ENCODE measurements at regions not wholly inside any gene's neighbourhood (a gene's known extent, or its start where the extent isn't known, plus 50 kb on each side); places are given as distances from the start of the nearest gene placed in this dataset.
A peak's percentile ranks its signal among the peaks of the same experiment; 100 is the strongest.

DNA sequence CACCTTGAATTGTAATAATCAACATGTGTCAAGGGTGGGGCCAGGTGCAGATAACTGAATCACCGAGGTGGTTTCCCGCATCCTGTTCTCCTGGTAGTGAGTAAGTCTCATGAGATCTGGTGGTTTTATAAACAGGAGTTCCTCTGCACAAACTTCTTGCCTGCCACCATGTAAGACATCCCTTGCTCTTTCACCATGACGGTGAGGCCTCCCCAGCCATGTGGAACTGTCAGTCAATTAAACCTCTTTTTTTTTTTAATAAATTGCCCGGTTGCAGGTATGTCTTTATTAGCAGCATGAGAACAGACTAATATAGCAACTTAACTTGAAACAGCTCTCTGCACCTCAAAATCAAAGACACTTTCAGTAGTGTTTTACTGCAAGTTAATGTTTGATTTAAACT is 121.6 kb downstream of the OGFRL1 start:
- Histone ChIP-seq H3K36me3 (ENCODE audit: control insufficient read depth in 2 of 2, insufficient read depth in 2 of 2, low read length in 1 of 2) (no peaks in the 10 kb centered on the region), H3K4me2 (ENCODE audit: control insufficient read depth, insufficient read depth) (no peak overlapping the region), H3K79me2 (ENCODE audit: control insufficient read depth, insufficient read depth, low read length) (no peaks in the 10 kb centered on the region), H3K4me1 (ENCODE audit: control insufficient read depth, insufficient read depth, low read length) (no peaks in the 10 kb centered on the region), H3K9me3 (replicated peaks; ENCODE audit: control insufficient read depth, insufficient read depth, low read length) (no peaks in the 10 kb centered on the region; the same call in 2 of the 3 replicates), H2AFZ (ENCODE audit: control insufficient read depth, low read depth, low read length) (no peak overlapping the region), H3K27ac (ENCODE audit: control insufficient read depth, insufficient read depth) (no peak overlapping the region), H3K9ac (ENCODE audit: control insufficient read depth, insufficient read depth, low read length) (no peak overlapping the region), H3K4me3 (no peak overlapping the region), H4K20me1 (ENCODE audit: control insufficient read depth, insufficient read depth) (no peaks in the 10 kb centered on the region; the same call in 1 of the 2 replicates), H3K27me3 (replicated peaks in 1 of 2; ENCODE audit: control insufficient read depth in 2 of 2, insufficient read depth in 2 of 2, low read length in 1 of 2) (no peaks in the 10 kb centered on the region)
- intact Hi-C loops (cut with micrococcal nuclease; ENCODE audit: unreplicated experiment) (no loop called here), in situ Hi-C loops (cut with MboI) (no loop called here)
- ChIA-PET SMC1A (ENCODE audit: uncharacterized antibody, unreplicated experiment) (interaction anchor here (1.1 kb wide), 1 partner anchor 14 kb away, joined by 3 read pairs; no protein-coding TSS in a partner anchor), RAD21 (ENCODE audit: unreplicated experiment) (no interaction called here), POLR2A (no interaction called here), CTCF (no interaction called here)
- no peak for FAIRE-seq
- ATAC-seq: peak; percentile 62
- peak; percentile 5 for DNase-seq (ENCODE audit: low read depth, low spot score)
- no TSS peak for BruUV-seq (replicated peaks)
- WGBS (ENCODE audit: insufficient coverage, insufficient replicate concordance, low lambda C conversion rate, missing lambda C conversion rate): 38% methylated on average over 4 of the region's 4 CpGs
- TF ChIP-seq MXI1 (IDR thresholded peaks at IDR 0.05; ENCODE audit: low read depth, low read length) (no peak), IKZF2 (IDR thresholded peaks at IDR 0.05) (no peak), RFX5 (IDR thresholded peaks at IDR 0.05; ENCODE audit: low read depth, low read length) (no peak), ASH2L (IDR thresholded peaks at IDR 0.05; ENCODE audit: borderline replicate concordance, low read depth) (no peak), CEBPB (IDR thresholded peaks at IDR 0.05; ENCODE audit: borderline replicate concordance in 1 of 2, low read depth in 2 of 2, low read length in 2 of 2) (no peak), TBL1XR1 (IDR thresholded peaks at IDR 0.05; ENCODE audit: low read depth, low read length) (no peak), SIX5 (IDR thresholded peaks at IDR 0.05; ENCODE audit: low read depth, low read length, severe bottlenecking) (no peak), ESRRA (IDR thresholded peaks at IDR 0.05; ENCODE audit: low read length) (no peak), TCF12 (IDR thresholded peaks at IDR 0.05; ENCODE audit: low read depth, low read length) (no peak)
- TF ChIP-seq, protein P1, sequence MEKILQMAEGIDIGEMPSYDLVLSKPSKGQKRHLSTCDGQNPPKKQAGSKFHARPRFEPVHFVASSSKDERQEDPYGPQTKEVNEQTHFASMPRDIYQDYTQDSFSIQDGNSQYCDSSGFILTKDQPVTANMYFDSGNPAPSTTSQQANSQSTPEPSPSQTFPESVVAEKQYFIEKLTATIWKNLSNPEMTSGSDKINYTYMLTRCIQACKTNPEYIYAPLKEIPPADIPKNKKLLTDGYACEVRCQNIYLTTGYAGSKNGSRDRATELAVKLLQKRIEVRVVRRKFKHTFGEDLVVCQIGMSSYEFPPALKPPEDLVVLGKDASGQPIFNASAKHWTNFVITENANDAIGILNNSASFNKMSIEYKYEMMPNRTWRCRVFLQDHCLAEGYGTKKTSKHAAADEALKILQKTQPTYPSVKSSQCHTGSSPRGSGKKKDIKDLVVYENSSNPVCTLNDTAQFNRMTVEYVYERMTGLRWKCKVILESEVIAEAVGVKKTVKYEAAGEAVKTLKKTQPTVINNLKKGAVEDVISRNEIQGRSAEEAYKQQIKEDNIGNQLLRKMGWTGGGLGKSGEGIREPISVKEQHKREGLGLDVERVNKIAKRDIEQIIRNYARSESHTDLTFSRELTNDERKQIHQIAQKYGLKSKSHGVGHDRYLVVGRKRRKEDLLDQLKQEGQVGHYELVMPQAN (conservative IDR thresholded peaks at IDR 0.05): no peak
- TF ChIP-seq, protein P2, sequence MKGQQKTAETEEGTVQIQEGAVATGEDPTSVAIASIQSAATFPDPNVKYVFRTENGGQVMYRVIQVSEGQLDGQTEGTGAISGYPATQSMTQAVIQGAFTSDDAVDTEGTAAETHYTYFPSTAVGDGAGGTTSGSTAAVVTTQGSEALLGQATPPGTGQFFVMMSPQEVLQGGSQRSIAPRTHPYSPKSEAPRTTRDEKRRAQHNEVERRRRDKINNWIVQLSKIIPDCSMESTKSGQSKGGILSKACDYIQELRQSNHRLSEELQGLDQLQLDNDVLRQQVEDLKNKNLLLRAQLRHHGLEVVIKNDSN (IDR thresholded peaks at IDR 0.05; ENCODE audit: borderline replicate concordance, extremely low read length, insufficient read depth, low read depth, low read length): no peak
- TF ChIP-seq, protein P3, sequence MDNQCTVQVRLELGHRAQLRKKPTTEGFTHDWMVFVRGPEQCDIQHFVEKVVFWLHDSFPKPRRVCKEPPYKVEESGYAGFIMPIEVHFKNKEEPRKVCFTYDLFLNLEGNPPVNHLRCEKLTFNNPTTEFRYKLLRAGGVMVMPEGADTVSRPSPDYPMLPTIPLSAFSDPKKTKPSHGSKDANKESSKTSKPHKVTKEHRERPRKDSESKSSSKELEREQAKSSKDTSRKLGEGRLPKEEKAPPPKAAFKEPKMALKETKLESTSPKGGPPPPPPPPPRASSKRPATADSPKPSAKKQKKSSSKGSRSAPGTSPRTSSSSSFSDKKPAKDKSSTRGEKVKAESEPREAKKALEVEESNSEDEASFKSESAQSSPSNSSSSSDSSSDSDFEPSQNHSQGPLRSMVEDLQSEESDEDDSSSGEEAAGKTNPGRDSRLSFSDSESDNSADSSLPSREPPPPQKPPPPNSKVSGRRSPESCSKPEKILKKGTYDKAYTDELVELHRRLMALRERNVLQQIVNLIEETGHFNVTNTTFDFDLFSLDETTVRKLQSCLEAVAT (IDR thresholded peaks at IDR 0.05): no peak
- TF ChIP-seq, protein P4, sequence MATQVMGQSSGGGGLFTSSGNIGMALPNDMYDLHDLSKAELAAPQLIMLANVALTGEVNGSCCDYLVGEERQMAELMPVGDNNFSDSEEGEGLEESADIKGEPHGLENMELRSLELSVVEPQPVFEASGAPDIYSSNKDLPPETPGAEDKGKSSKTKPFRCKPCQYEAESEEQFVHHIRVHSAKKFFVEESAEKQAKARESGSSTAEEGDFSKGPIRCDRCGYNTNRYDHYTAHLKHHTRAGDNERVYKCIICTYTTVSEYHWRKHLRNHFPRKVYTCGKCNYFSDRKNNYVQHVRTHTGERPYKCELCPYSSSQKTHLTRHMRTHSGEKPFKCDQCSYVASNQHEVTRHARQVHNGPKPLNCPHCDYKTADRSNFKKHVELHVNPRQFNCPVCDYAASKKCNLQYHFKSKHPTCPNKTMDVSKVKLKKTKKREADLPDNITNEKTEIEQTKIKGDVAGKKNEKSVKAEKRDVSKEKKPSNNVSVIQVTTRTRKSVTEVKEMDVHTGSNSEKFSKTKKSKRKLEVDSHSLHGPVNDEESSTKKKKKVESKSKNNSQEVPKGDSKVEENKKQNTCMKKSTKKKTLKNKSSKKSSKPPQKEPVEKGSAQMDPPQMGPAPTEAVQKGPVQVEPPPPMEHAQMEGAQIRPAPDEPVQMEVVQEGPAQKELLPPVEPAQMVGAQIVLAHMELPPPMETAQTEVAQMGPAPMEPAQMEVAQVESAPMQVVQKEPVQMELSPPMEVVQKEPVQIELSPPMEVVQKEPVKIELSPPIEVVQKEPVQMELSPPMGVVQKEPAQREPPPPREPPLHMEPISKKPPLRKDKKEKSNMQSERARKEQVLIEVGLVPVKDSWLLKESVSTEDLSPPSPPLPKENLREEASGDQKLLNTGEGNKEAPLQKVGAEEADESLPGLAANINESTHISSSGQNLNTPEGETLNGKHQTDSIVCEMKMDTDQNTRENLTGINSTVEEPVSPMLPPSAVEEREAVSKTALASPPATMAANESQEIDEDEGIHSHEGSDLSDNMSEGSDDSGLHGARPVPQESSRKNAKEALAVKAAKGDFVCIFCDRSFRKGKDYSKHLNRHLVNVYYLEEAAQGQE (IDR thresholded peaks at IDR 0.05; ENCODE audit: low read depth, low read length): no peak
- TF ChIP-seq, protein P5, sequence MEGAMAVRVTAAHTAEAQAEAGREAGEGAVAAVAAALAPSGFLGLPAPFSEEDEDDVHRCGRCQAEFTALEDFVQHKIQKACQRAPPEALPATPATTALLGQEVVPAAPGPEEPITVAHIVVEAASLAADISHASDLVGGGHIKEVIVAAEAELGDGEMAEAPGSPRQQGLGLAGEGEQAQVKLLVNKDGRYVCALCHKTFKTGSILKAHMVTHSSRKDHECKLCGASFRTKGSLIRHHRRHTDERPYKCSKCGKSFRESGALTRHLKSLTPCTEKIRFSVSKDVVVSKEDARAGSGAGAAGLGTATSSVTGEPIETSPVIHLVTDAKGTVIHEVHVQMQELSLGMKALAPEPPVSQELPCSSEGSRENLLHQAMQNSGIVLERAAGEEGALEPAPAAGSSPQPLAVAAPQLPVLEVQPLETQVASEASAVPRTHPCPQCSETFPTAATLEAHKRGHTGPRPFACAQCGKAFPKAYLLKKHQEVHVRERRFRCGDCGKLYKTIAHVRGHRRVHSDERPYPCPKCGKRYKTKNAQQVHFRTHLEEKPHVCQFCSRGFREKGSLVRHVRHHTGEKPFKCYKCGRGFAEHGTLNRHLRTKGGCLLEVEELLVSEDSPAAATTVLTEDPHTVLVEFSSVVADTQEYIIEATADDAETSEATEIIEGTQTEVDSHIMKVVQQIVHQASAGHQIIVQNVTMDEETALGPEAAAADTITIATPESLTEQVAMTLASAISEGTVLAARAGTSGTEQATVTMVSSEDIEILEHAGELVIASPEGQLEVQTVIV (IDR thresholded peaks at IDR 0.05; ENCODE audit: borderline replicate concordance, partially characterized antibody): no peak
